ENCODE measurements at regions not wholly inside any gene's neighbourhood (a gene's known extent, or its start where the extent isn't known, plus 50 kb on each side); places are given as distances from the start of the nearest gene placed in this dataset.

- H2BK12ac ChIP-seq (ENCODE audit: low read depth, low read length) = no peak overlapping the region
- DNase-seq (ENCODE audit: low read depth in 1 of 2, low spot score in 2 of 2) (no peak), FAIRE-seq (no peak)
Observed at GRCh38 chr5:12795333-12795663, 891.1 kb upstream of the CTNND2 start.

More at GRCh38 chr5:12795333-12795663, 891.1 kb upstream of the CTNND2 start:
- Histone ChIP-seq H3K14ac (ENCODE audit: insufficient read length) (no peak overlapping the region), H3K9ac (replicated peaks in 1 of 4; ENCODE audit: extremely low read depth in 1 of 4, low read depth in 3 of 4, low read length in 3 of 4) (no peak overlapping the region), H4K8ac (ENCODE audit: extremely low read depth, insufficient read depth, low read length) (no peak overlapping the region), H2BK15ac (ENCODE audit: low read length) (no peak overlapping the region), H3K4me1 (replicated peaks in 1 of 4; ENCODE audit: control insufficient read depth in 3 of 4, insufficient read depth in 4 of 4, low read length in 3 of 4) (no peaks in the 10 kb centered on the region), H4K5ac (ENCODE audit: insufficient read length, low read depth, low read length) (no peak overlapping the region), H2AFZ (ENCODE audit: low read length) (no peak overlapping the region), H3K23ac (ENCODE audit: insufficient read length) (no peak overlapping the region), H3K79me1 (ENCODE audit: low read depth, low read length) (no peaks in the 10 kb centered on the region), H2BK120ac (replicated peaks; ENCODE audit: low read depth, low read length) (no peak overlapping the region), H2BK5ac (ENCODE audit: low read depth, low read length) (no peak overlapping the region), H3K9me3 (ENCODE audit: insufficient read depth in 2 of 2, low read depth in 1 of 2, low read length in 1 of 2) (peaks cover 0 to 16% of the 10 kb centered on the region in 2 experiments; a peak in 2 of 4 replicates), H3K23me2 (ENCODE audit: low read depth, low read length) (no peaks in the 10 kb centered on the region), H3K79me2 (ENCODE audit: control insufficient read depth in 1 of 2, insufficient read depth in 2 of 2, low read length in 2 of 2) (no peaks in the 10 kb centered on the region), H3K18ac (ENCODE audit: extremely low read depth, low read length) (no peak overlapping the region), H4K20me1 (replicated peaks in 1 of 2; ENCODE audit: control insufficient read depth in 1 of 2, insufficient read depth in 2 of 2, low read length in 2 of 2) (no peaks in the 10 kb centered on the region), H4K91ac (replicated peaks; ENCODE audit: insufficient read length, low read length) (no peak overlapping the region), H3K4ac (replicated peaks; ENCODE audit: insufficient read length, low read depth, low read length) (no peak overlapping the region), H3K27ac (ENCODE audit: low read depth, low read length) (no peak overlapping the region), H3K4me2 (ENCODE audit: insufficient read depth in 1 of 2, low read depth in 2 of 2, low read length in 2 of 2) (no peak overlapping the region), H3K56ac (replicated peaks; ENCODE audit: insufficient read length, low read depth, low read length) (no peak overlapping the region), H3K36me3 (ENCODE audit: control insufficient read depth in 2 of 4, insufficient read depth in 4 of 4, low read length in 3 of 4) (no peaks in the 10 kb centered on the region; a peak in 1 of 8 replicates), H2BK20ac (ENCODE audit: low read length) (no peak overlapping the region), H3K27me3 (replicated peaks in 1 of 4; ENCODE audit: control insufficient read depth in 3 of 4, extremely low read depth in 1 of 4, insufficient read depth in 3 of 4, low read length in 3 of 4) (no peaks in the 10 kb centered on the region), H2AK5ac (ENCODE audit: low read depth, low read length) (no peak overlapping the region), H3K4me3 (ENCODE audit: extremely low read depth in 1 of 4, insufficient read depth in 2 of 4, low read depth in 3 of 4, low read length in 4 of 4) (no peak overlapping the region)
- TF ChIP-seq SAP30 (IDR thresholded peaks at IDR 0.05; ENCODE audit: insufficient read depth, insufficient replicate concordance, low read length) (no peak), BACH1 (IDR thresholded peaks at IDR 0.05; ENCODE audit: low read length) (no peak)
- 89% methylated on average over 19 of the region's 19 CpGs; no CpG with 5 or more reads in 1 of the 2 experiments for WGBS, 2 experiments (ENCODE audit: extremely low coverage in 1 of 2, insufficient coverage in 1 of 2, insufficient read length in 1 of 2, insufficient replicate concordance in 2 of 2, low coverage in 1 of 2, low lambda C conversion rate in 2 of 2, missing lambda C conversion rate in 1 of 2)
- POLR2A ChIA-PET (ENCODE audit: partially characterized antibody) = no interaction called here
- CTCF ChIA-PET (ENCODE audit: partially characterized antibody) = no interaction called here

All from H1 (cell line).